ENCODE measurements at regions not wholly inside any gene's neighbourhood (a gene's known extent, or its start where the extent isn't known, plus 50 kb on each side); places are given as distances from the start of the nearest gene placed in this dataset.
"Not testable (repeated sequence)": the region's sequence is repeated elsewhere in the genome, so short reads cannot be mapped to it uniquely, and the experiment has no call there.

GRCh38 chr16:88206516-88206915 is 176.2 kb upstream of the ZNF469 start:
- H3K79me2 ChIP-seq (ENCODE audit: insufficient read depth, low read length); DNase-seq (ENCODE audit: low read depth); H3K4me3 Mint-ChIP-seq (ENCODE audit: unreplicated experiment); H3K36me3 ChIP-seq (ENCODE audit: insufficient read depth, low read length); H3K4me3 ChIP-seq (ENCODE audit: insufficient read depth, low read depth, low read length); H3K27ac ChIP-seq (ENCODE audit: low read depth, low read length); H3K9ac ChIP-seq (ENCODE audit: low read length); H3K36me3 Mint-ChIP-seq (ENCODE audit: low read depth, unreplicated experiment); H3K4me2 ChIP-seq (ENCODE audit: low read length); H3K9me3 ChIP-seq (ENCODE audit: insufficient read depth, low read depth, low read length); H4K20me1 ChIP-seq (ENCODE audit: insufficient read depth, low read length); H3K27me3 ChIP-seq (ENCODE audit: insufficient read depth, low read length); H3K9me3 Mint-ChIP-seq (ENCODE audit: unreplicated experiment); H2AFZ ChIP-seq (ENCODE audit: low read depth, low read length); H3K4me1 Mint-ChIP-seq (ENCODE audit: low read depth, unreplicated experiment); H3K27ac Mint-ChIP-seq (ENCODE audit: unreplicated experiment); H3K4me1 ChIP-seq (ENCODE audit: insufficient read depth, low read length): not testable (repeated sequence)
- H3K27me3 Mint-ChIP-seq (ENCODE audit: low read depth, unreplicated experiment), result peaks cover 13% of the 10 kb centered on the region
- peak; percentile 29 for FAIRE-seq

GRCh38 chr16:88208112-88208511 is 174.6 kb upstream of the ZNF469 start:
- Histone ChIP-seq H3K27ac (ENCODE audit: low read depth, low read length) (no peak overlapping the region), H3K4me2 (ENCODE audit: low read length) (no peak overlapping the region), H4K20me1 (ENCODE audit: insufficient read depth, low read length) (no peaks in the 10 kb centered on the region), H3K9me3 (ENCODE audit: insufficient read depth, low read depth, low read length) (no peaks in the 10 kb centered on the region), H3K27me3 (ENCODE audit: insufficient read depth, low read length) (no peaks in the 10 kb centered on the region), H2AFZ (ENCODE audit: low read depth, low read length) (no peak overlapping the region), H3K36me3 (ENCODE audit: insufficient read depth, low read length) (no peaks in the 10 kb centered on the region), H3K9ac (ENCODE audit: low read length) (no peak overlapping the region), H3K4me3 (ENCODE audit: insufficient read depth, low read depth, low read length) (no peak overlapping the region), H3K4me1 (ENCODE audit: insufficient read depth, low read length) (no peaks in the 10 kb centered on the region), H3K79me2 (ENCODE audit: insufficient read depth, low read length) (no peaks in the 10 kb centered on the region)
- TF ChIP-seq EZH2 (IDR thresholded peaks at IDR 0.05; ENCODE audit: insufficient read depth, low read length), result no peak
- no peak overlapping the region for H3K27ac Mint-ChIP-seq (ENCODE audit: unreplicated experiment)
- H3K27me3 Mint-ChIP-seq (ENCODE audit: low read depth, unreplicated experiment), result peaks cover 22% of the 10 kb centered on the region
- no peaks in the 10 kb centered on the region for H3K36me3 Mint-ChIP-seq (ENCODE audit: low read depth, unreplicated experiment)
- peaks cover 4% of the 10 kb centered on the region for H3K9me3 Mint-ChIP-seq (ENCODE audit: unreplicated experiment)
- DNase-seq (ENCODE audit: low read depth), result no peak
- FAIRE-seq, result no peak
- no peak overlapping the region for H3K4me3 Mint-ChIP-seq (ENCODE audit: unreplicated experiment)
- H3K4me1 Mint-ChIP-seq (ENCODE audit: low read depth, unreplicated experiment), result no peaks in the 10 kb centered on the region

GRCh38 chr16:88208776-88209175 is 174.0 kb upstream of the ZNF469 start:
- H3K9ac ChIP-seq (ENCODE audit: low read length); H2AFZ ChIP-seq (ENCODE audit: low read depth, low read length); H3K4me1 Mint-ChIP-seq (ENCODE audit: low read depth, unreplicated experiment); H3K27me3 ChIP-seq (ENCODE audit: insufficient read depth, low read length); H3K9me3 ChIP-seq (ENCODE audit: insufficient read depth, low read depth, low read length); H3K4me3 ChIP-seq (ENCODE audit: insufficient read depth, low read depth, low read length); DNase-seq (ENCODE audit: low read depth); H3K79me2 ChIP-seq (ENCODE audit: insufficient read depth, low read length); H4K20me1 ChIP-seq (ENCODE audit: insufficient read depth, low read length); H3K4me3 Mint-ChIP-seq (ENCODE audit: unreplicated experiment); H3K36me3 ChIP-seq (ENCODE audit: insufficient read depth, low read length); H3K36me3 Mint-ChIP-seq (ENCODE audit: low read depth, unreplicated experiment); H3K4me2 ChIP-seq (ENCODE audit: low read length); H3K4me1 ChIP-seq (ENCODE audit: insufficient read depth, low read length); H3K27ac Mint-ChIP-seq (ENCODE audit: unreplicated experiment); H3K9me3 Mint-ChIP-seq (ENCODE audit: unreplicated experiment); H3K27ac ChIP-seq (ENCODE audit: low read depth, low read length); FAIRE-seq: not testable (repeated sequence)
- H3K27me3 Mint-ChIP-seq (ENCODE audit: low read depth, unreplicated experiment), result peaks cover 26% of the 10 kb centered on the region

- H3K36me3 ChIP-seq (ENCODE audit: insufficient read depth, low read length); H3K9ac ChIP-seq (ENCODE audit: low read length); H3K9me3 ChIP-seq (ENCODE audit: insufficient read depth, low read depth, low read length); H3K27me3 ChIP-seq (ENCODE audit: insufficient read depth, low read length); H3K9me3 Mint-ChIP-seq (ENCODE audit: unreplicated experiment); H4K20me1 ChIP-seq (ENCODE audit: insufficient read depth, low read length); DNase-seq (ENCODE audit: low read depth); H3K36me3 Mint-ChIP-seq (ENCODE audit: low read depth, unreplicated experiment); H3K79me2 ChIP-seq (ENCODE audit: insufficient read depth, low read length); H3K4me3 ChIP-seq (ENCODE audit: insufficient read depth, low read depth, low read length); H3K4me1 ChIP-seq (ENCODE audit: insufficient read depth, low read length); H2AFZ ChIP-seq (ENCODE audit: low read depth, low read length); H3K4me2 ChIP-seq (ENCODE audit: low read length); H3K4me3 Mint-ChIP-seq (ENCODE audit: unreplicated experiment); H3K27ac ChIP-seq (ENCODE audit: low read depth, low read length); H3K27ac Mint-ChIP-seq (ENCODE audit: unreplicated experiment); H3K4me1 Mint-ChIP-seq (ENCODE audit: low read depth, unreplicated experiment); FAIRE-seq: not testable (repeated sequence)
- peaks cover 26% of the 10 kb centered on the region for H3K27me3 Mint-ChIP-seq (ENCODE audit: low read depth, unreplicated experiment)
Measured at GRCh38 chr16:88209579-88209978, 173.2 kb upstream of the ZNF469 start.

GRCh38 chr16:88213937-88214336 is 168.8 kb upstream of the ZNF469 start:
- H3K9me3 ChIP-seq (ENCODE audit: insufficient read depth, low read depth, low read length); H3K27ac Mint-ChIP-seq (ENCODE audit: unreplicated experiment); H3K36me3 ChIP-seq (ENCODE audit: insufficient read depth, low read length); H4K20me1 ChIP-seq (ENCODE audit: insufficient read depth, low read length); FAIRE-seq; H3K27me3 ChIP-seq (ENCODE audit: insufficient read depth, low read length); H2AFZ ChIP-seq (ENCODE audit: low read depth, low read length); H3K9ac ChIP-seq (ENCODE audit: low read length); H3K4me2 ChIP-seq (ENCODE audit: low read length); H3K4me3 Mint-ChIP-seq (ENCODE audit: unreplicated experiment); H3K27ac ChIP-seq (ENCODE audit: low read depth, low read length); DNase-seq (ENCODE audit: low read depth); H3K4me1 Mint-ChIP-seq (ENCODE audit: low read depth, unreplicated experiment); H3K79me2 ChIP-seq (ENCODE audit: insufficient read depth, low read length); H3K36me3 Mint-ChIP-seq (ENCODE audit: low read depth, unreplicated experiment); H3K4me1 ChIP-seq (ENCODE audit: insufficient read depth, low read length); H3K4me3 ChIP-seq (ENCODE audit: insufficient read depth, low read depth, low read length); H3K9me3 Mint-ChIP-seq (ENCODE audit: unreplicated experiment): not testable (repeated sequence)
- H3K27me3 Mint-ChIP-seq (ENCODE audit: low read depth, unreplicated experiment), result peaks cover 18% of the 10 kb centered on the region

GRCh38 chr16:88221001-88221761 is 161.6 kb upstream of the ZNF469 start:
- H3K9ac ChIP-seq (ENCODE audit: low read length); H3K27ac Mint-ChIP-seq (ENCODE audit: unreplicated experiment); H3K4me1 ChIP-seq (ENCODE audit: insufficient read depth, low read length); H3K4me3 ChIP-seq (ENCODE audit: insufficient read depth, low read depth, low read length); H3K9me3 Mint-ChIP-seq (ENCODE audit: unreplicated experiment); FAIRE-seq; H3K36me3 ChIP-seq (ENCODE audit: insufficient read depth, low read length); H2AFZ ChIP-seq (ENCODE audit: low read depth, low read length); H3K27me3 ChIP-seq (ENCODE audit: insufficient read depth, low read length); H3K27ac ChIP-seq (ENCODE audit: low read depth, low read length); H3K79me2 ChIP-seq (ENCODE audit: insufficient read depth, low read length); H3K4me3 Mint-ChIP-seq (ENCODE audit: unreplicated experiment); H3K36me3 Mint-ChIP-seq (ENCODE audit: low read depth, unreplicated experiment); H4K20me1 ChIP-seq (ENCODE audit: insufficient read depth, low read length); H3K4me1 Mint-ChIP-seq (ENCODE audit: low read depth, unreplicated experiment); H3K9me3 ChIP-seq (ENCODE audit: insufficient read depth, low read depth, low read length); DNase-seq (ENCODE audit: low read depth); H3K4me2 ChIP-seq (ENCODE audit: low read length): not testable (repeated sequence)
- H3K27me3 Mint-ChIP-seq (ENCODE audit: low read depth, unreplicated experiment), result peaks cover 12% of the 10 kb centered on the region
